GM10266 (cell line): ENCODE measurements at regions not wholly inside any gene's neighbourhood (a gene's known extent, or its start where the extent isn't known, plus 50 kb on each side); places are given as distances from the start of the nearest gene placed in this dataset.
"Not testable (repeated sequence)": the region's sequence is repeated elsewhere in the genome, so short reads cannot be mapped to it uniquely, and the experiment has no call there.

ENCODE experiments used
- DNase-seq: peaks from one replicate; pipeline ENCODE4 v3.0.0; 2012; ENCODE audit errors: extremely low spot score
- CTCF ChIP-seq: IDR thresholded peaks from 2 replicates; pipeline ENCODE4 v1.5.1; 2012; ENCODE audit warnings: mild to moderate bottlenecking, low read depth; ENCODE audit not compliant: control insufficient read depth, insufficient read depth; ENCODE audit errors: missing control alignments

- DNase-seq, result no peak
These were observed 478.5 kb upstream of the DDX18 start for GRCh38 chr2:117335967-117336366.

GRCh38 chr2:117336496-117336895, 478.0 kb upstream of the DDX18 start:
- DNase-seq, result no peak
- TF ChIP-seq CTCF, result no peak

More at GRCh38 chr2:117335967-117336366, 478.5 kb upstream of the DDX18 start:
- no peak for TF ChIP-seq CTCF

GRCh38 chr2:117337981-117338380, 476.5 kb upstream of the DDX18 start:
- not testable (repeated sequence) for DNase-seq

GRCh38 chr2:117339980-117340379, 474.5 kb upstream of the DDX18 start:
- DNase-seq, result no peak

GRCh38 chr2:117341690-117342089, 472.8 kb upstream of the DDX18 start:
- DNase-seq, result no peak
- no peak for TF ChIP-seq CTCF

More at GRCh38 chr2:117339980-117340379, 474.5 kb upstream of the DDX18 start:
- TF ChIP-seq CTCF, result no peak

- DNase-seq, result no peak
- TF ChIP-seq CTCF, result no peak
These were observed 472.1 kb upstream of the DDX18 start for GRCh38 chr2:117342415-117342814.

- no peak for DNase-seq
- TF ChIP-seq CTCF, result no peak
These were observed 464.8 kb upstream of the DDX18 start for GRCh38 chr2:117349687-117350086.

- DNase-seq, result no peak
- TF ChIP-seq CTCF, result no peak
These were observed 463.1 kb upstream of the DDX18 start for GRCh38 chr2:117351396-117351795.
